K562 (cell line): ENCODE measurements at regions not wholly inside any gene's neighbourhood (a gene's known extent, or its start where the extent isn't known, plus 50 kb on each side); places are given as distances from the start of the nearest gene placed in this dataset.

Experiments
- ATAC-seq: fragments of 200-7000 bp; cut with Tn5 transposase; 3 replicates; pipeline ENCODE4 v1.9.1; 2020; ENCODE audit warnings: moderate library complexity
- BruUV-seq: library from RNA; stranded (reverse); fragments of 400-500 nt; replicated peaks from 2 replicates; lab custom pipeline; 2021; lab: Mats Ljungman, UMichigan
- CTCF ChIA-PET: fragments of 300-600 bp; formaldehyde crosslinking; extraction: SDS; loops from one replicate; lab custom pipeline; 2021; ENCODE audit warnings: low intra/inter-chr PET ratio; lab: Yijun Ruan, JAX
- POLR2A ChIA-PET: fragments of 300-600, 350-650 bp; sonication (Branson Sonifier 250); formaldehyde crosslinking; extraction: SDS; loops from one replicate; lab custom pipeline; 2021; ENCODE audit warnings: antibody characterized with exemption, inconsistent platforms; lab: Yijun Ruan, JAX
- DNase-seq, 4 experiments: peaks; one replicate each; pipeline versions ENCODE4 v3.0.0 to v3.0.0-alpha.2; 2011 to 2018; ENCODE audit warnings: low spot score in 3 of 4, mixed read lengths in 3 of 4; ENCODE audit errors: extremely low read depth in 1 of 4
- FAIRE-seq: peaks from 2 replicates; lab custom pipeline; 2011; peaks lifted over from hg19 to GRCh38; lab: Jason Lieb, UNC
- H2AFZ ChIP-seq: 2 replicates; pipeline ENCODE4 v1.6.0; 2011; ENCODE audit warnings: low read depth, low read length, control low read depth, inconsistent platforms
- H3K27ac ChIP-seq: fragments of 200-600 bp; 3 replicates; pipeline ENCODE4 v1.8.0; 2011; ENCODE audit warnings: low read depth, mild to moderate bottlenecking, control low read depth, inconsistent platforms, low read length, moderate library complexity, mixed read lengths; ENCODE audit errors: extremely low read depth
- H3K27me3 ChIP-seq, 2 experiments: fragments of 300-600 bp in 1 of 2; 2 replicates in 1 of 2; 3 replicates in 1 of 2; pipeline versions ENCODE4 v1.6.0 to v1.8.0; 2011; ENCODE audit warnings: inconsistent platforms in 2 of 2, low read length in 2 of 2, mild to moderate bottlenecking in 1 of 2, mixed read lengths in 1 of 2, moderate library complexity in 1 of 2; ENCODE audit not compliant: control insufficient read depth in 2 of 2, insufficient read depth in 2 of 2
- H3K36me3 ChIP-seq: fragments of 300-600 bp; 3 replicates; pipeline ENCODE4 v1.8.0; 2011; ENCODE audit warnings: mild to moderate bottlenecking, low read length, inconsistent platforms; ENCODE audit not compliant: control insufficient read depth, insufficient read depth
- H3K4me1 ChIP-seq, 2 experiments: fragments of 200-600 bp in 1 of 2; replicated peaks in 1 of 2; 2 replicates in 1 of 2; 3 replicates in 1 of 2; pipeline versions ENCODE4 v1.5.1 to v1.8.0; 2011; ENCODE audit warnings: inconsistent platforms in 2 of 2, low read length in 2 of 2, mild to moderate bottlenecking in 1 of 2, mixed read lengths in 1 of 2, moderate library complexity in 1 of 2; ENCODE audit not compliant: control insufficient read depth in 2 of 2, insufficient read depth in 2 of 2
- H3K4me2 ChIP-seq: 2 replicates; pipeline ENCODE4 v1.6.1; 2011; ENCODE audit warnings: low read length, control low read depth, inconsistent platforms, mixed read lengths; ENCODE audit not compliant: insufficient read depth
- H3K4me3 ChIP-seq: fragments of 200-600 bp; sonication (generic), shearing (Covaris generic); 2 replicates; pipeline ENCODE4 v1.5.1; 2016; ENCODE audit warnings: control low read depth, inconsistent platforms
- H3K79me2 ChIP-seq: fragments of 200-600 bp; 3 replicates; pipeline ENCODE4 v1.8.0; 2011; ENCODE audit warnings: low read length, inconsistent platforms; ENCODE audit not compliant: control insufficient read depth, insufficient read depth
- H3K9ac ChIP-seq, 2 experiments: 2 replicates each; pipeline versions ENCODE4 v1.6.0 to v1.6.1; 2011; ENCODE audit warnings: low read depth in 2 of 2, low read length in 2 of 2, control low read depth in 1 of 2, inconsistent platforms in 1 of 2, mild to moderate bottlenecking in 1 of 2, mixed read lengths in 1 of 2; ENCODE audit not compliant: insufficient read depth in 1 of 2
- H3K9me1 ChIP-seq: one replicate; pipeline ENCODE4 v1.6.0; 2011; ENCODE audit warnings: inconsistent platforms, mild to moderate bottlenecking, low read length, moderate library complexity; ENCODE audit not compliant: control insufficient read depth, insufficient read depth
- H3K9me3 ChIP-seq: replicated peaks from 2 replicates; pipeline ENCODE4 v1.5.1; 2011; ENCODE audit warnings: low read depth, low read length, inconsistent platforms; ENCODE audit not compliant: control insufficient read depth, insufficient read depth
- H4K20me1 ChIP-seq: replicated peaks from 2 replicates; pipeline ENCODE4 v1.6.1; 2011; ENCODE audit warnings: low read length, inconsistent platforms, mixed read lengths; ENCODE audit not compliant: control insufficient read depth, insufficient read depth
- CBFA2T2 ChIP-seq: fragments of 450-650 bp; conservative IDR thresholded peaks from 2 replicates; pipeline ENCODE4 v1.6.1; 2017; ENCODE audit warnings: mild to moderate bottlenecking
- FOXP1 ChIP-seq: sonication (generic); formaldehyde crosslinking; IDR thresholded peaks from 2 replicates; pipeline ENCODE4 v1.8.0; 2022; ENCODE audit warnings: mild to moderate bottlenecking, missing genetic modification reagents
- ILF3 ChIP-seq: fragments of 450-650 bp; IDR thresholded peaks from 2 replicates; pipeline ENCODE4 v1.6.1; 2018; ENCODE audit warnings: antibody characterized with exemption, mild to moderate bottlenecking, moderate library complexity, borderline replicate concordance
- IRF2 ChIP-seq: sonication (generic); formaldehyde crosslinking; IDR thresholded peaks from 2 replicates; pipeline ENCODE4 v1.8.1; 2022; ENCODE audit warnings: mild to moderate bottlenecking, missing genetic modification reagents
- POLR2G ChIP-seq: fragments of 200-400 bp; formaldehyde crosslinking; IDR thresholded peaks from 2 replicates; pipeline ENCODE4 v1.6.1; 2017; ENCODE audit warnings: low read depth, mild to moderate bottlenecking, antibody characterized with exemption, low read length, moderate library complexity
- ZKSCAN1 ChIP-seq: fragments of 150-350 bp; IDR thresholded peaks from 2 replicates; pipeline ENCODE4 v1.6.1; 2016; ENCODE audit warnings: low read depth, low read length
- ZNF140 ChIP-seq: fragments of 250-450 bp; sonication (Bioruptor Pico); IDR thresholded peaks from 2 replicates; pipeline ENCODE4 v1.8.0; 2021; ENCODE audit warnings: moderate library complexity, mild to moderate bottlenecking, inconsistent platforms
- WGBS: fragments of 100-300 bp; shearing (Covaris generic); methylation state at CpG from one replicate; pipeline ENCODE4 v1.1.6; 2016; ENCODE audit warnings: low coverage, mixed read lengths; ENCODE audit not compliant: insufficient coverage; ENCODE audit errors: missing lambda C conversion rate; 5-methylcytosine and 5-hydroxymethylcytosine counted together
- in situ Hi-C: fragments of 300-500 bp; cut with MboI; formaldehyde crosslinking; loops from 4 replicates; pipeline ENCODE4 v1.15.0; 2018; ENCODE audit warnings: inconsistent platforms, mixed read lengths
- intact Hi-C: fragments of 100-400 bp; cut with micrococcal nuclease; formaldehyde crosslinking; loops from 2 replicates; pipeline ENCODE4 v1.14.2; 2022
- TF ChIP-seq, protein P1 (sequence below): fragments of 450-650 bp; IDR thresholded peaks from 2 replicates; pipeline ENCODE4 v1.6.1; 2016; ENCODE audit warnings: missing biosample characterization, missing genetic modification characterization

DNA sequence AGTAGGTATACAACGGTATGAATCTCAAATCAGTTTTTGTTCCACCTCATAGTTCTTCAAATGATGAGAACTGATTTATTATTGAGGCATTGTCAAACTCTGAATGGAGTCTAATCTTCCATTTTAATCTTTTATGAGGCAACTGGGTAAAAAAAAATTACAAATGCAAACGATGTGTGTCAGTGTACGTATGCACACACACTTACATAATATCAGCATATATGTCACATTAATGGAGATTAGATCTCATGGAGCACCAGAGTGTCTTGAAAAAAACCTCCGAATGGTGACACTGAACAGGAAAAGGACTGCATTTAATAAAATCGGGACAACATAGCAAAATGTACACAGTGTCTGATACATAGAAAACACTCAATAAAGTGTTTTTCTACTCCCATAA, 842.7 kb downstream of the EFNB2 start (continued):
- TF ChIP-seq IRF2 (CRISPR knock-in tag): no peak
- TF ChIP-seq ZNF140: no peak
- TF ChIP-seq POLR2G: no peak
- TF ChIP-seq ILF3: no peak

DNA sequence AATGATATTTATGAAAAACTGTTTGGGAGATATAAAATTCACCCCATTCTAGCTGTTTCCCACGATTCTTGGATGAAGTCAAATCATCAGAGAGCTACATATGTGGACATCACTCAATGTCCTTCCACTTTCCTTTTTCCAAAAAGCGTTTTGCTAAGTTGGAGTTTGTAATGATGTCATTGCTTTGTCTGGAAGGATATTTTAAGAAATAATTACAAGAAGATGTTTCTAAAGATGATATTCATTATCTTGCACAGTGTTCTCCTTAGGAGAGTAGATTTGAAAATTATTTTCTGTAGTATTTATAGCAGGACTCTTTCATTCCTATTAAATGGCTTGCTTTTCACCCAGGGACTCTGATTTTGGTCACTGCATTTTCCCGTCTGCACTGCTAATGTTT, 851.2 kb downstream of the EFNB2 start:
- TF ChIP-seq CBFA2T2: no peak
- no peak for TF ChIP-seq ZKSCAN1
- TF ChIP-seq FOXP1 (CRISPR knock-in tag): no peak
- TF ChIP-seq, protein P1, sequence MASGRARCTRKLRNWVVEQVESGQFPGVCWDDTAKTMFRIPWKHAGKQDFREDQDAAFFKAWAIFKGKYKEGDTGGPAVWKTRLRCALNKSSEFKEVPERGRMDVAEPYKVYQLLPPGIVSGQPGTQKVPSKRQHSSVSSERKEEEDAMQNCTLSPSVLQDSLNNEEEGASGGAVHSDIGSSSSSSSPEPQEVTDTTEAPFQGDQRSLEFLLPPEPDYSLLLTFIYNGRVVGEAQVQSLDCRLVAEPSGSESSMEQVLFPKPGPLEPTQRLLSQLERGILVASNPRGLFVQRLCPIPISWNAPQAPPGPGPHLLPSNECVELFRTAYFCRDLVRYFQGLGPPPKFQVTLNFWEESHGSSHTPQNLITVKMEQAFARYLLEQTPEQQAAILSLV (tag): no peak
- no peak for DNase-seq
- Histone ChIP-seq H4K20me1 (no peaks in the 10 kb centered on the region), H3K27ac (no peak overlapping the region), H3K27me3 (no peaks in the 10 kb centered on the region), H3K4me1 (no peaks in the 10 kb centered on the region), H3K79me2 (no peaks in the 10 kb centered on the region), H3K36me3 (no peaks in the 10 kb centered on the region), H3K9me1 (no peaks in the 10 kb centered on the region), H3K4me2 (no peak overlapping the region), H3K9me3 (no peaks in the 10 kb centered on the region), H3K9ac (no peak overlapping the region), H2AFZ (no peak overlapping the region), H3K4me3 (no peak overlapping the region)
- intact Hi-C loops: no loop called here
- ChIA-PET POLR2A (no interaction called here), CTCF (no interaction called here)
- FAIRE-seq: no peak
- 0% methylated on average over 3 of the region's 3 CpGs for WGBS
- BruUV-seq: no TSS peak
- in situ Hi-C loops: no loop called here
- ATAC-seq: no peak
